ENCODE measurements at regions not wholly inside any gene's neighbourhood (a gene's known extent, or its start where the extent isn't known, plus 50 kb on each side); places are given as distances from the start of the nearest gene placed in this dataset. TPM values are rescaled to one million over a fixed set of nuclear protein-coding genes. Genes with fewer than 3 reads are reported as not detected.

Small RNA genes in the stretch of these regions (small RNA-seq; reads per million reads assigned to genes)
- not detected for gene RNU7-93P (ENCODE audit: insufficient read length, low read depth, low replicate concordance)
